Endothelial cell of umbilical vein (primary cell): ENCODE measurements at regions not wholly inside any gene's neighbourhood (a gene's known extent, or its start where the extent isn't known, plus 50 kb on each side); places are given as distances from the start of the nearest gene placed in this dataset.

Experiments
- BruUV-seq: library from RNA; stranded (reverse); fragments of 400-500 nt; replicated peaks from 2 replicates; lab custom pipeline; 2021; lab: Mats Ljungman, UMichigan
- CTCF ChIA-PET: fragments of 300-600, 350-600 bp; sonication (Branson Sonifier 250); formaldehyde crosslinking; loops from one replicate; lab custom pipeline; 2021; ENCODE audit warnings: antibody characterized with exemption, inconsistent platforms; lab: Charles Lee
- POLR2A ChIA-PET: fragments of 300-600, 350-600 bp; sonication (Branson Sonifier 250); formaldehyde crosslinking; loops from one replicate; lab custom pipeline; 2021; ENCODE audit warnings: antibody characterized with exemption, inconsistent platforms; lab: Charles Lee
- DNase-seq: peaks from one replicate; pipeline ENCODE4 v3.0.0-alpha.2; 2011; ENCODE audit warnings: low read depth, low spot score
- FAIRE-seq: peaks from 2 replicates; lab custom pipeline; 2011; peaks lifted over from hg19 to GRCh38; lab: Jason Lieb, UNC
- H2AFZ ChIP-seq: 2 replicates; pipeline ENCODE4 v1.6.0; 2012; ENCODE audit warnings: low read depth, low read length, control low read depth, inconsistent platforms
- H3K27ac ChIP-seq: 2 replicates; pipeline ENCODE4 v1.5.1; 2011; ENCODE audit warnings: low read depth, mild to moderate bottlenecking, control low read depth, low read length, moderate library complexity; ENCODE audit not compliant: insufficient read depth
- H3K27me3 ChIP-seq, 2 experiments: 2 replicates each; pipeline versions ENCODE4 v1.6.0 to v1.6.1; 2011; ENCODE audit warnings: low read length in 2 of 2, mixed read lengths in 1 of 2; ENCODE audit not compliant: control insufficient read depth in 2 of 2, insufficient read depth in 2 of 2
- H3K36me3 ChIP-seq, 2 experiments: 2 replicates in 1 of 2; 3 replicates in 1 of 2; pipeline ENCODE4 v1.5.1; 2011; ENCODE audit warnings: low read length in 2 of 2, mild to moderate bottlenecking in 1 of 2, moderate library complexity in 1 of 2; ENCODE audit not compliant: control insufficient read depth in 2 of 2, insufficient read depth in 2 of 2; ENCODE audit errors: extremely low read depth in 1 of 2
- H3K4me1 ChIP-seq: 3 replicates; pipeline ENCODE4 v1.5.1; 2011; ENCODE audit warnings: mild to moderate bottlenecking, low read length; ENCODE audit not compliant: control insufficient read depth, insufficient read depth; ENCODE audit errors: extremely low read depth
- H3K4me2 ChIP-seq: 2 replicates; pipeline ENCODE4 v1.6.1; 2011; ENCODE audit warnings: low read length, control low read depth, mixed read lengths; ENCODE audit not compliant: insufficient read depth
- H3K4me3 ChIP-seq, 3 experiments: fragments of 200-600 bp in 1 of 3; sonication (generic), shearing (Covaris generic) in 1 of 3; replicated peaks in 1 of 3; 2 replicates each; pipeline ENCODE4 v1.5.1; 2011 to 2016; ENCODE audit warnings: control low read depth in 3 of 3, low read length in 3 of 3, mild to moderate bottlenecking in 2 of 3, inconsistent platforms in 1 of 3, low read depth in 1 of 3, moderate library complexity in 1 of 3; ENCODE audit not compliant: insufficient read depth in 1 of 3
- H3K79me2 ChIP-seq: 2 replicates; pipeline ENCODE4 v1.6.0; 2012; ENCODE audit warnings: low read length, inconsistent platforms; ENCODE audit not compliant: control insufficient read depth, insufficient read depth
- H3K9ac ChIP-seq: replicated peaks from 2 replicates; pipeline ENCODE3; 2011; ENCODE audit warnings: low read length, control low read depth; ENCODE audit not compliant: insufficient read depth; ENCODE audit errors: extremely low read depth
- H3K9me1 ChIP-seq: replicated peaks from 3 replicates; pipeline ENCODE4 v1.6.0; 2011; ENCODE audit warnings: mild to moderate bottlenecking, low read length; ENCODE audit not compliant: control insufficient read depth, insufficient read depth; ENCODE audit errors: extremely low read depth
- H3K9me3 ChIP-seq: replicated peaks from 2 replicates; pipeline ENCODE4 v1.5.1; 2012; ENCODE audit warnings: low read length, inconsistent platforms; ENCODE audit not compliant: control insufficient read depth, insufficient read depth
- H4K20me1 ChIP-seq: replicated peaks from 2 replicates; pipeline ENCODE3; 2011; ENCODE audit warnings: mild to moderate bottlenecking, low read length; ENCODE audit not compliant: control insufficient read depth, insufficient read depth; ENCODE audit errors: extremely low read depth
- EZH2 ChIP-seq: IDR thresholded peaks from 2 replicates; pipeline ENCODE4 v1.6.1; 2012; ENCODE audit warnings: borderline replicate concordance, low read depth, mild to moderate bottlenecking, moderate library complexity, low read length, inconsistent platforms; ENCODE audit not compliant: severe bottlenecking
- FOS ChIP-seq: IDR thresholded peaks from 2 replicates; pipeline ENCODE4 v1.6.1; 2011; ENCODE audit warnings: mild to moderate bottlenecking, low read length, moderate library complexity, borderline replicate concordance; ENCODE audit not compliant: insufficient read depth
- GATA2 ChIP-seq: IDR thresholded peaks from 2 replicates; pipeline ENCODE4 v1.7.0; 2011; ENCODE audit warnings: low read depth, mild to moderate bottlenecking, moderate library complexity, mixed read lengths, low read length; ENCODE audit not compliant: insufficient read length, insufficient read depth
- JUN ChIP-seq: IDR thresholded peaks from 2 replicates; pipeline ENCODE4 v1.6.1; 2011; ENCODE audit warnings: borderline replicate concordance, low read depth; ENCODE audit not compliant: insufficient read length, insufficient read depth
- MYC ChIP-seq: IDR thresholded peaks from one replicate; pipeline ENCODE4 v1.6.1; 2011; ENCODE audit warnings: mild to moderate bottlenecking, low read depth, low read length
- POLR2A ChIP-seq: IDR thresholded peaks from 2 replicates; pipeline ENCODE4 v1.6.1; 2012; ENCODE audit warnings: low read depth, mild to moderate bottlenecking, control low read depth, low read length
- POLR2AphosphoS5 ChIP-seq: IDR thresholded peaks from 2 replicates; pipeline ENCODE4 v1.6.1; 2012; ENCODE audit warnings: low read depth, mild to moderate bottlenecking, control low read depth, low read length, moderate library complexity; ENCODE audit not compliant: insufficient read depth
- dilution Hi-C: fragments of 300-500 bp; cut with MboI; formaldehyde crosslinking; loops from one replicate; pipeline ENCODE4 v1.15.0; 2019; ENCODE audit warnings: low sequenced_read_pairs; ENCODE audit not compliant: extremely low pct_ligation_motif_present
- intact Hi-C: fragments of 100-400 bp; cut with micrococcal nuclease; formaldehyde crosslinking; loops from one replicate; pipeline ENCODE4 v1.10.0; 2022
- TF ChIP-seq, protein P1 (sequence below): IDR thresholded peaks from 2 replicates; pipeline ENCODE4 v1.6.1; 2011; ENCODE audit not compliant: insufficient read depth, insufficient read length
- TF ChIP-seq, protein P2 (sequence below), 2 donors: IDR thresholded peaks; 1 replicate in 1 of 2; 2 replicates in 1 of 2; pipeline ENCODE4 v1.5.1; 2011; ENCODE audit warnings: low read length in 2 of 2, mild to moderate bottlenecking in 2 of 2, moderate library complexity in 2 of 2, control low read depth in 1 of 2, inconsistent platforms in 1 of 2, low read depth in 1 of 2; ENCODE audit not compliant: insufficient read depth in 1 of 2; ENCODE audit errors: extremely low read depth in 1 of 2

DNA sequence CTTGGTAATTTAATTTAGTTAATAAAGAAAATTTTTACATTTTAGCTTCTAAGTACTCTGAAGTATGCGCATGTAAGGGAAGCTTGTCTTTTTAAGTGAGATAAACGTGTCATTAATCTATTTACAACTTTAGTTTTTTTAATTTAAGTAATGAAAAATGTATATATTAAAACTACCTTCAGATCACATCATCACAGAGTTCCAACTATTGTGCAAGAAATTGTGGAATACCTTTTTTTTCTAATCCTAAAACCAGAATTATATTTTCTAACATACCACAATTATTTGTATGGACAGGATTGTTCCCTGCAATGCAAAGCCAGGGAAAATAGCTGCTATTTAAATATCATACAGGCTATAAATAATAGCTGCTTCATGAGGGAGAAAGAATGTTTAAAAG lies 303.2 kb upstream of the KCND2 start:
- no peak for FAIRE-seq

DNA sequence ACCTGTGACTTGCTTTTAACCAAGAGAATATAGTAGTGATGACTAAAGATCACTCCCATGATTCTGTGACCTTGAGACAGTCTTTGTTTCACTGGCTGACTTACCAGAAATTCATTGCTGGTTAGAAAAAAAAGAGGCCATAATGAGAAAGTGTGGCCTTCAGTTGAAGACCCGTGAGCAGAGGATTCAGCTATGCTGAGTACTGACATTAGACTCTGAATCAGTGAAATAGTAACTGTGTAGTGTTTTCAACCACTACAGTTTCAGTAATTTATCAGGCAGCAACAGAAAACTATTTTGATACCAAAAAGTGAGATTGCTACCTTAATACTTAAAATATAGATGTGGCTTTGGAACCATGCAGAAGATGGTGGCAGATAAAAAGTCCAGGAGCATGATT lies 298.0 kb upstream of the KCND2 start:
- DNase-seq (no peak), FAIRE-seq (peak; percentile 35)
- dilution Hi-C loops: no loop called here
- H3K4me1 ChIP-seq: no peaks in the 10 kb centered on the region
- CTCF ChIA-PET: interaction anchor here (1.8 kb wide), 1 partner anchor 16 kb away, joined by 3 read pairs; no protein-coding TSS in a partner anchor
- no peaks in the 10 kb centered on the region for H3K27me3 ChIP-seq
- H3K9me1 ChIP-seq: no peaks in the 10 kb centered on the region
- H3K79me2 ChIP-seq: no peaks in the 10 kb centered on the region
- no peak overlapping the region for H2AFZ ChIP-seq
- no peak overlapping the region for H3K27ac ChIP-seq
- no peaks in the 10 kb centered on the region for H3K9me3 ChIP-seq
- H3K36me3 ChIP-seq: no peaks in the 10 kb centered on the region
- no TSS peak for BruUV-seq
- H4K20me1 ChIP-seq: no peaks in the 10 kb centered on the region
- no peak overlapping the region for H3K9ac ChIP-seq
- POLR2A ChIA-PET: no interaction called here
- TF ChIP-seq MYC: no peak
- TF ChIP-seq EZH2: no peak
- no peak for TF ChIP-seq POLR2A
- TF ChIP-seq GATA2: no peak
- TF ChIP-seq, protein P1, sequence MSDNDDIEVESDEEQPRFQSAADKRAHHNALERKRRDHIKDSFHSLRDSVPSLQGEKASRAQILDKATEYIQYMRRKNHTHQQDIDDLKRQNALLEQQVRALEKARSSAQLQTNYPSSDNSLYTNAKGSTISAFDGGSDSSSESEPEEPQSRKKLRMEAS: no peak
- no peak for TF ChIP-seq FOS
- TF ChIP-seq, protein P2, sequence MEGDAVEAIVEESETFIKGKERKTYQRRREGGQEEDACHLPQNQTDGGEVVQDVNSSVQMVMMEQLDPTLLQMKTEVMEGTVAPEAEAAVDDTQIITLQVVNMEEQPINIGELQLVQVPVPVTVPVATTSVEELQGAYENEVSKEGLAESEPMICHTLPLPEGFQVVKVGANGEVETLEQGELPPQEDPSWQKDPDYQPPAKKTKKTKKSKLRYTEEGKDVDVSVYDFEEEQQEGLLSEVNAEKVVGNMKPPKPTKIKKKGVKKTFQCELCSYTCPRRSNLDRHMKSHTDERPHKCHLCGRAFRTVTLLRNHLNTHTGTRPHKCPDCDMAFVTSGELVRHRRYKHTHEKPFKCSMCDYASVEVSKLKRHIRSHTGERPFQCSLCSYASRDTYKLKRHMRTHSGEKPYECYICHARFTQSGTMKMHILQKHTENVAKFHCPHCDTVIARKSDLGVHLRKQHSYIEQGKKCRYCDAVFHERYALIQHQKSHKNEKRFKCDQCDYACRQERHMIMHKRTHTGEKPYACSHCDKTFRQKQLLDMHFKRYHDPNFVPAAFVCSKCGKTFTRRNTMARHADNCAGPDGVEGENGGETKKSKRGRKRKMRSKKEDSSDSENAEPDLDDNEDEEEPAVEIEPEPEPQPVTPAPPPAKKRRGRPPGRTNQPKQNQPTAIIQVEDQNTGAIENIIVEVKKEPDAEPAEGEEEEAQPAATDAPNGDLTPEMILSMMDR (IDR thresholded peaks at IDR 0.05; ENCODE audit: extremely low read depth in 1 of 2, insufficient read depth in 1 of 2, low read depth in 1 of 2, low read length in 2 of 2): no peak
- TF ChIP-seq POLR2AphosphoS5: no peak
- no peak for TF ChIP-seq JUN
- intact Hi-C loops: no loop called here
- H3K4me3 ChIP-seq: no peak overlapping the region
- no peak overlapping the region for H3K4me2 ChIP-seq

More for the DNA sequence above, 303.2 kb upstream of the KCND2 start:
- Histone ChIP-seq H3K9ac (no peak overlapping the region), H3K4me3 (no peak overlapping the region), H3K9me1 (no peaks in the 10 kb centered on the region), H3K27me3 (no peaks in the 10 kb centered on the region), H3K4me2 (no peak overlapping the region), H3K36me3 (no peaks in the 10 kb centered on the region), H3K4me1 (no peaks in the 10 kb centered on the region), H3K27ac (no peak overlapping the region), H3K9me3 (no peaks in the 10 kb centered on the region), H2AFZ (no peak overlapping the region), H4K20me1 (no peaks in the 10 kb centered on the region), H3K79me2 (no peaks in the 10 kb centered on the region)
- TF ChIP-seq JUN (no peak), POLR2AphosphoS5 (no peak)
- no peak for DNase-seq
- POLR2A ChIA-PET: no interaction called here
- no TSS peak for BruUV-seq
- intact Hi-C loops (no loop called here), dilution Hi-C loops (no loop called here)
- CTCF ChIA-PET: interaction anchor here (3.1 kb wide), 1 partner anchor 34 kb away, joined by 27 read pairs; no protein-coding TSS in a partner anchor
